Heart right ventricle (tissue), 16 donors: ENCODE measurements at regions not wholly inside any gene's neighbourhood (a gene's known extent, or its start where the extent isn't known, plus 50 kb on each side); places are given as distances from the start of the nearest gene placed in this dataset.

ENCODE experiments used
- ATAC-seq, 8 donors: fragments of 200-7000 bp; cut with Tn5 transposase; one replicate each; pipeline ENCODE4 v1.9.1; 2020; ENCODE audit warnings: mild to moderate bottlenecking in 8 of 8, moderate library complexity in 8 of 8, moderate number of reproducible peaks in 1 of 8
- DNase-seq, 2 donors: peaks; one replicate each; pipeline ENCODE4 v3.0.0-alpha.2; 2020
- H3K27ac ChIP-seq, 10 donors: fragments of 200-600 bp; sonication (generic) in 2 of 10; one replicate each; pipeline versions ENCODE4 v1.5.0 to v1.8.0; 2020 to 2022; ENCODE audit warnings: mild to moderate bottlenecking in 3 of 10
- H3K27me3 ChIP-seq, 7 donors: fragments of 200-600 bp; one replicate each; pipeline ENCODE4 v1.8.0; 2021 to 2022; ENCODE audit warnings: mild to moderate bottlenecking in 2 of 7
- H3K36me3 ChIP-seq, 9 donors: fragments of 200-600 bp; sonication (generic) in 1 of 9; one replicate each; pipeline versions ENCODE4 v1.5.0 to v1.8.0; 2020 to 2022; ENCODE audit warnings: mild to moderate bottlenecking in 2 of 9
- H3K4me1 ChIP-seq, 9 donors: fragments of 200-600 bp; sonication (generic) in 1 of 9; one replicate each; pipeline versions ENCODE4 v1.5.0 to v1.8.0; 2020 to 2022; ENCODE audit warnings: mild to moderate bottlenecking in 4 of 9
- H3K4me3 ChIP-seq, 10 donors: fragments of 200-600 bp; sonication (generic) in 2 of 10; one replicate each; pipeline versions ENCODE4 v1.5.0 to v1.8.0; 2020 to 2022; ENCODE audit warnings: mild to moderate bottlenecking in 7 of 10, moderate library complexity in 2 of 10
- H3K9me3 ChIP-seq, 11 donors: fragments of 200-600 bp in 10 of 11; sonication (generic) in 2 of 11; one replicate each; pipeline versions ENCODE4 v1.5.0 to v1.8.0; 2013 to 2022; ENCODE audit warnings: mild to moderate bottlenecking in 2 of 11, control low read depth in 1 of 11, moderate library complexity in 1 of 11
- WGBS, 2 donors: extraction: QIAGEN DNeasy Blood & Tissue Kit; methylation state at CpG; one replicate each; pipeline ENCODE4 v1.1.7; 2013; ENCODE audit warnings: inconsistent platforms in 1 of 2; 5-methylcytosine and 5-hydroxymethylcytosine counted together
- intact Hi-C, 10 donors: fragments of 100-400 bp; cut with DNase I; formaldehyde crosslinking; loops; one replicate each; pipeline versions ENCODE4 v1.11.1 to v1.14.2; 2022
- TF ChIP-seq, protein P1 (sequence below), 9 donors: fragments of 200-600 bp; sonication (generic) in 2 of 9; IDR thresholded peaks; one replicate each; pipeline versions ENCODE4 v1.5.0 to v1.8.0; 2021 to 2022; ENCODE audit warnings: antibody characterized with exemption in 9 of 9, mild to moderate bottlenecking in 5 of 9, moderate library complexity in 1 of 9
- donor health status: Arrhythmogenic right ventricular cardiomyopathy.
- donor health status: ischemic (EF 13 %, LVEDD 7.1; RV severe dilation, severe dysfunction).
- donor health status: healthy with polysubstance abuse.
- donor health status: DM: no; HTN: yes; CAD: no.
- donor health status: DM: no; HTN: no; CAD: no.
- donor health status: ischemic (EF 25% LVEDD 6.9; RV normal size, moderate dysfunction).
- donor health status: ischemic (EF 25% LVEDD 5.7; RV mildly dilated, moderate dysfunction).
- donor health status: healthy.
- donor health status: DM: yes; HTN: yes; CAD: no.
- donor health status: Ischemic cardiomyopathy.
- donor health status: ischemic (EF 35%, LVEDD 5.7; RV mildly dilated, moderate dysfunction).
- donor health status: nonischemic (EF 11% LVEDD 7.7; RV severe dilation, severe dysfunction).
- donor health status: DM: yes; HTN: yes; CAD: no.
- donor health status: PGD.
- donor health status: ischemic (EF 29% LVEDD 5.4; RV normal size, mild dysfunction).
- donor health status: nonischemic (EF 23%, LVEDD 6.1; RV moderate dilation, normal function).

DNA sequence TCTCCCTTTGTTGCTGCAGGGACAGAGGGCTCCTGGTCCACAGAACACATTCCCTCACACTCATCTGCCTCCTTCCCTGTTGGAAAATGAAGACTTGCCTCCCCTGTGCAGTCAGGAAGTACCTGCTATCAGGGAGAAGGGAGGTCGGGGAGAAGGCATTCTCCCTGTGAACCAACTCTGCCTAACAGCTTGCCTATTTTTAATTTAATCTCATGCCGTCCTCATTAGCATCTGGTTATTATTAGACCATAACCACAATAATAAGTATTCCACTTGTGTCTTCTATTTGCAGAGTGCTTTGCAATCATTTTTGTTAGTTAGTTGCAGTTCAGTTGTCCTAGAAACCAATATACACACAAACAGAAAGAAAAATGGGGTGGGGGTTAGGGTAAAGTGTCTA, 232.6 kb upstream of the SKOR2 start:
- Histone ChIP-seq H3K27ac (peak overlapping the region in 4 of 10 donors; percentile 14 to 53 (median 44)), H3K27me3 (peaks cover 0 to 10% (median 0%) of the 10 kb centered on the region in 7 donors), H3K4me3 (no peak overlapping the region), H3K36me3 (no peaks in the 10 kb centered on the region), H3K9me3 (no peaks in the 10 kb centered on the region), H3K4me1 (peaks cover 0 to 21% (median 0%) of the 10 kb centered on the region in 9 donors)
- intact Hi-C loops = no loop called here
- DNase-seq = no peak
- TF ChIP-seq, protein P1, sequence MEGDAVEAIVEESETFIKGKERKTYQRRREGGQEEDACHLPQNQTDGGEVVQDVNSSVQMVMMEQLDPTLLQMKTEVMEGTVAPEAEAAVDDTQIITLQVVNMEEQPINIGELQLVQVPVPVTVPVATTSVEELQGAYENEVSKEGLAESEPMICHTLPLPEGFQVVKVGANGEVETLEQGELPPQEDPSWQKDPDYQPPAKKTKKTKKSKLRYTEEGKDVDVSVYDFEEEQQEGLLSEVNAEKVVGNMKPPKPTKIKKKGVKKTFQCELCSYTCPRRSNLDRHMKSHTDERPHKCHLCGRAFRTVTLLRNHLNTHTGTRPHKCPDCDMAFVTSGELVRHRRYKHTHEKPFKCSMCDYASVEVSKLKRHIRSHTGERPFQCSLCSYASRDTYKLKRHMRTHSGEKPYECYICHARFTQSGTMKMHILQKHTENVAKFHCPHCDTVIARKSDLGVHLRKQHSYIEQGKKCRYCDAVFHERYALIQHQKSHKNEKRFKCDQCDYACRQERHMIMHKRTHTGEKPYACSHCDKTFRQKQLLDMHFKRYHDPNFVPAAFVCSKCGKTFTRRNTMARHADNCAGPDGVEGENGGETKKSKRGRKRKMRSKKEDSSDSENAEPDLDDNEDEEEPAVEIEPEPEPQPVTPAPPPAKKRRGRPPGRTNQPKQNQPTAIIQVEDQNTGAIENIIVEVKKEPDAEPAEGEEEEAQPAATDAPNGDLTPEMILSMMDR (IDR thresholded peaks at IDR 0.05) = no peak
- ATAC-seq = peak; percentile 50 to 93 (median 80)
- 33 to 40% methylated on average over 2 of the region's 2 CpGs for WGBS, 2 donors

DNA sequence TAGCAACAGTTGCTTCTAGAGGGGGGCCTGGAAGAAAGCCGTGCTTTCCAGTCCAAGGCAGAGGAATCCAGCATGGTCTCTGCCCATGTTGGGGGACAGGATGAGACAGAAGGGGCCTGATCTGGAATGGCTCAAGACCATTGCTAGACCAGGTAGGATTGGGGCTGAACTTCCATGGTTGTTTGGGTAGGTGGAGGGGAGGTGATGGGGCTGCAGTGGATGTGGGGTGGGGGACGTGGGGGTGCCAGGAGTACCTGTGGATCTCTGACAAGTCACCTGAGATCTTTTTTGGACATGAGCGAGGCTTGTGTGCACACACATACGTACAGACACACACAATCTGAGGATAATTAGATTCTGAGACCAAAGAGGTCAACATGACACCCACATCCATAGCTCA, 228.7 kb upstream of the SKOR2 start:
- intact Hi-C loops = no loop called here
- Histone ChIP-seq H3K4me3 (no peak overlapping the region), H3K4me1 (peaks cover 0 to 20% (median 0%) of the 10 kb centered on the region in 9 donors), H3K9me3 (no peaks in the 10 kb centered on the region), H3K27me3 (peaks cover 0 to 10% (median 0%) of the 10 kb centered on the region in 7 donors), H3K27ac (no peak overlapping the region), H3K36me3 (no peaks in the 10 kb centered on the region)
- TF ChIP-seq, protein P1 (IDR thresholded peaks at IDR 0.05) = no peak
- WGBS, 2 donors = 73 to 80% methylated on average over 4 of the region's 4 CpGs
- ATAC-seq (no peak), DNase-seq (no peak)

DNA sequence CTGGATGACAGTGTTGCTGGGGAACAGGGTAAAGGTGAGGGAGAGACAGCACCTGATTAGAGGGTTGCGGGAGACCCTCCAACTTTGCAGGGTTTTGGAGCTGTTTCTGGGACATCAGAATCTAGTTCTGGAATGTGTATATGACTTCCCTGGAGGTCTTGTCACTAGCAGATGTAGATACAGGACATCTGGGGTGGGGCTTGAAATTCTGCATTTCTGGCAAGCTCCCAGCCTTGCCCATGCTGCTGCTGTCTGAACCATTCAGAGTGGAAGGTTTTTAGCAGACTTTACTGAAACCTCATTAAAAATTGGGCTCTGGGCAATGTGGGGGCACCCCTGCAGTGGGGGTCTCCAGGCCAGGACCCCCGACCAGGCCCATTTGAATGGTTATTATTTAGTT, 220.3 kb upstream of the SKOR2 start:
- TF ChIP-seq, protein P1 (IDR thresholded peaks at IDR 0.05) = no peak

DNA sequence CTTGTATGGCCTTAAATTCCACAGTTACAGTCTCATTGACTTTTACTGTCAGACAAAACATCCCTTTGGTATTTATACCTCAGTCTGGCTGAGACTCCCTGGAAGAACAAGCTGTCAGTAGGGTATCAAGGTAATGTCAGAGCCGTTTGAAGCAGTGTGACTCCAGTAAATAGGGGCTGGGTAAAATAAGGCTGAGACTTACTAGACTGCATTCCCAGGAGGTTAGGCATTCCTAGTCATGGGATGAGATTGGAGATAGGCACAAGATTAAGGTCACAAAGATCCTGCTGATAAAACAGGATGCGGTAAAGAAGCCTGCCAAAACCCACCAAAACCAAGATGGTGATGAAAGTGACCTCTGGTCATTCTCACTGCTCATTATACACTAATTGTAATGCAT, 219.5 kb upstream of the SKOR2 start:
- Histone ChIP-seq H3K27ac (no peak overlapping the region), H3K4me3 (no peak overlapping the region), H3K36me3 (no peaks in the 10 kb centered on the region), H3K27me3 (peaks cover 0 to 12% (median 0%) of the 10 kb centered on the region in 7 donors), H3K9me3 (no peaks in the 10 kb centered on the region), H3K4me1 (no peaks in the 10 kb centered on the region)
- TF ChIP-seq, protein P1 (IDR thresholded peaks at IDR 0.05) = no peak
- 69 to 75% methylated on average over 2 of the region's 2 CpGs for WGBS, 2 donors
- intact Hi-C loops = no loop called here
- ATAC-seq (no peak), DNase-seq (no peak)

More for the DNA sequence above, 220.3 kb upstream of the SKOR2 start:
- Histone ChIP-seq H3K4me1 (no peaks in the 10 kb centered on the region), H3K36me3 (no peaks in the 10 kb centered on the region), H3K4me3 (no peak overlapping the region), H3K9me3 (no peaks in the 10 kb centered on the region), H3K27ac (no peak overlapping the region), H3K27me3 (peaks cover 0 to 12% (median 0%) of the 10 kb centered on the region in 7 donors)
- intact Hi-C loops = no loop called here
- ATAC-seq = no peak
- DNase-seq = no peak
- WGBS, 2 donors = 65 to 70% methylated on average over 2 of the region's 2 CpGs
